Prostate gland (tissue), 2 donors: ENCODE measurements at regions not wholly inside any gene's neighbourhood (a gene's known extent, or its start where the extent isn't known, plus 50 kb on each side); places are given as distances from the start of the nearest gene placed in this dataset.
"Not testable (repeated sequence)": the region's sequence is repeated elsewhere in the genome, so short reads cannot be mapped to it uniquely, and the experiment has no call there.

Source experiments
- POLR2A ChIP-seq: fragments of 450-650 bp; IDR thresholded peaks from one replicate; pipeline ENCODE4 v1.6.1; 2016; ENCODE audit warnings: antibody characterized with exemption, mild to moderate bottlenecking
- POLR2AphosphoS5 ChIP-seq: sonication (generic); formaldehyde crosslinking; IDR thresholded peaks from one replicate; pipeline ENCODE4 v1.6.1; 2017; ENCODE audit warnings: antibody characterized with exemption
- TF ChIP-seq, protein P1 (sequence below), 4 experiments: fragments of 200-600 bp in 2 of 4; fragments of 450-650 bp in 2 of 4; sonication (generic) in 2 of 4; IDR thresholded peaks; 1 replicate in 3 of 4; 2 replicates in 1 of 4; pipeline ENCODE4 v1.5.1; 2016 to 2019; ENCODE audit warnings: antibody characterized with exemption in 4 of 4, mild to moderate bottlenecking in 2 of 4, moderate library complexity in 2 of 4

- TF ChIP-seq POLR2A, POLR2AphosphoS5: not testable (repeated sequence)
- TF ChIP-seq, protein P1, sequence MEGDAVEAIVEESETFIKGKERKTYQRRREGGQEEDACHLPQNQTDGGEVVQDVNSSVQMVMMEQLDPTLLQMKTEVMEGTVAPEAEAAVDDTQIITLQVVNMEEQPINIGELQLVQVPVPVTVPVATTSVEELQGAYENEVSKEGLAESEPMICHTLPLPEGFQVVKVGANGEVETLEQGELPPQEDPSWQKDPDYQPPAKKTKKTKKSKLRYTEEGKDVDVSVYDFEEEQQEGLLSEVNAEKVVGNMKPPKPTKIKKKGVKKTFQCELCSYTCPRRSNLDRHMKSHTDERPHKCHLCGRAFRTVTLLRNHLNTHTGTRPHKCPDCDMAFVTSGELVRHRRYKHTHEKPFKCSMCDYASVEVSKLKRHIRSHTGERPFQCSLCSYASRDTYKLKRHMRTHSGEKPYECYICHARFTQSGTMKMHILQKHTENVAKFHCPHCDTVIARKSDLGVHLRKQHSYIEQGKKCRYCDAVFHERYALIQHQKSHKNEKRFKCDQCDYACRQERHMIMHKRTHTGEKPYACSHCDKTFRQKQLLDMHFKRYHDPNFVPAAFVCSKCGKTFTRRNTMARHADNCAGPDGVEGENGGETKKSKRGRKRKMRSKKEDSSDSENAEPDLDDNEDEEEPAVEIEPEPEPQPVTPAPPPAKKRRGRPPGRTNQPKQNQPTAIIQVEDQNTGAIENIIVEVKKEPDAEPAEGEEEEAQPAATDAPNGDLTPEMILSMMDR (IDR thresholded peaks at IDR 0.05), result not testable (repeated sequence)
These were observed 205.8 kb downstream of the NPIPB11 start for GRCh38 chr16:29200681-29201080.
